ENCODE measurements at regions not wholly inside any gene's neighbourhood (a gene's known extent, or its start where the extent isn't known, plus 50 kb on each side); places are given as distances from the start of the nearest gene placed in this dataset.

DNA sequence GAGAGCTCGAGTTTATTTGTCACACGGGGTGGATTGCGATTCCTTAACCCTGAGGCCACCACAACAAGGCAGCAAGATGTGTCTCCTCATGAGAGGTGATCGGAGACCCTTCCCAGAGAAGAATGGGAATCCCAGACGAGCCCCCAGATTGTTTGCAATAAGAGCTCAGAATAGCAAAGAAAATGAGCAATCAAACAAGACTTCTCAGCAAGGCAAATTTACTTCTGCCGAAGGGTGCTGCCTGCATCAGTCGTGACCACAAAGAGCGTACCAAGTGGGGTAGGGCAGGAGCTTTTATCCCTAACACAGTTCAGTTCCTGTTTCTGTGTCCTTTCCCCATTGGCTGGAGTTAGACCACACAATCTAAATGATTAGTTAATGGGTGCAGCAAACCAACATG is 237.5 kb upstream of the SYT4 start:
- TF ChIP-seq, protein P1, sequence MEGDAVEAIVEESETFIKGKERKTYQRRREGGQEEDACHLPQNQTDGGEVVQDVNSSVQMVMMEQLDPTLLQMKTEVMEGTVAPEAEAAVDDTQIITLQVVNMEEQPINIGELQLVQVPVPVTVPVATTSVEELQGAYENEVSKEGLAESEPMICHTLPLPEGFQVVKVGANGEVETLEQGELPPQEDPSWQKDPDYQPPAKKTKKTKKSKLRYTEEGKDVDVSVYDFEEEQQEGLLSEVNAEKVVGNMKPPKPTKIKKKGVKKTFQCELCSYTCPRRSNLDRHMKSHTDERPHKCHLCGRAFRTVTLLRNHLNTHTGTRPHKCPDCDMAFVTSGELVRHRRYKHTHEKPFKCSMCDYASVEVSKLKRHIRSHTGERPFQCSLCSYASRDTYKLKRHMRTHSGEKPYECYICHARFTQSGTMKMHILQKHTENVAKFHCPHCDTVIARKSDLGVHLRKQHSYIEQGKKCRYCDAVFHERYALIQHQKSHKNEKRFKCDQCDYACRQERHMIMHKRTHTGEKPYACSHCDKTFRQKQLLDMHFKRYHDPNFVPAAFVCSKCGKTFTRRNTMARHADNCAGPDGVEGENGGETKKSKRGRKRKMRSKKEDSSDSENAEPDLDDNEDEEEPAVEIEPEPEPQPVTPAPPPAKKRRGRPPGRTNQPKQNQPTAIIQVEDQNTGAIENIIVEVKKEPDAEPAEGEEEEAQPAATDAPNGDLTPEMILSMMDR (IDR thresholded peaks at IDR 0.05 in 4 of 5, conservative IDR thresholded peaks at IDR 0.05 in 1 of 5): no peak
- TF ChIP-seq POLR2A (IDR thresholded peaks at IDR 0.05): no peak
